ENCODE measurements at regions not wholly inside any gene's neighbourhood (a gene's known extent, or its start where the extent isn't known, plus 50 kb on each side); places are given as distances from the start of the nearest gene placed in this dataset.

DNA sequence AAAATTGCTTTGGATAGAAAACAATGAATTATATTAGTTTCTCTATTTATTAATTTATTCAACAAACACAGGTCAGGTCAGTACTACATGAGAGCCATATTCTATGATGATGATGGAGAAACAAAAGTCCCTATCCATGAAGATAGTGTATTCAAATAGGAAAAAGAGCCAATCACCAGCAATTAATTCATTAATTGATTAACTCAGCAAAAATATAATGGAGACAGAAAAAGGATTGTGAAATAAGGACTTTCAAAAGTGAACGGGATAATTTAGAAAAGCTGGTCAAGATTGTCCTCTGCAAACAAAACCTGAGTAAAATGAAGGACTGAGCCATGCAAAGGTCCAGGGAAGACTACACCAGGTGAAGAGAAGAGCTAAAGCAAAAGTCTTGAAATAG is 1517.7 kb upstream of the CDH8 start:
- TF ChIP-seq CTCF (IDR thresholded peaks at IDR 0.05) (no peak), SIN3A (IDR thresholded peaks at IDR 0.05; ENCODE audit: borderline replicate concordance, insufficient read depth, low read depth, low read length) (no peak), POLR2AphosphoS5 (IDR thresholded peaks at IDR 0.05; ENCODE audit: low read depth, low read length) (no peak), REST (IDR thresholded peaks at IDR 0.05; ENCODE audit: insufficient read depth in 1 of 2, low read depth in 2 of 2, low read length in 1 of 2) (no peak)
